OCI-LY7 (cell line): ENCODE measurements at regions not wholly inside any gene's neighbourhood (a gene's known extent, or its start where the extent isn't known, plus 50 kb on each side); places are given as distances from the start of the nearest gene placed in this dataset.

Source experiments
- EZH2phosphoT487 ChIP-seq: fragments of 200-600 bp; sonication (generic); IDR thresholded peaks from 2 replicates; pipeline ENCODE4 v1.6.1; 2018; ENCODE audit warnings: low read depth, borderline replicate concordance, mild to moderate bottlenecking, mixed run types, antibody characterized with exemption, low read length, moderate library complexity, mixed read lengths
- TF ChIP-seq, protein P1 (sequence below): fragments of 200-600 bp; sonication (generic); conservative IDR thresholded peaks from 2 replicates; pipeline ENCODE4 v1.5.1; 2014; ENCODE audit warnings: mild to moderate bottlenecking, antibody characterized with exemption, low read length, moderate library complexity, mixed read lengths

GRCh38 chr10:21084700-21085099 lies 187.6 kb upstream of the NEBL start:
- TF ChIP-seq, protein P1, sequence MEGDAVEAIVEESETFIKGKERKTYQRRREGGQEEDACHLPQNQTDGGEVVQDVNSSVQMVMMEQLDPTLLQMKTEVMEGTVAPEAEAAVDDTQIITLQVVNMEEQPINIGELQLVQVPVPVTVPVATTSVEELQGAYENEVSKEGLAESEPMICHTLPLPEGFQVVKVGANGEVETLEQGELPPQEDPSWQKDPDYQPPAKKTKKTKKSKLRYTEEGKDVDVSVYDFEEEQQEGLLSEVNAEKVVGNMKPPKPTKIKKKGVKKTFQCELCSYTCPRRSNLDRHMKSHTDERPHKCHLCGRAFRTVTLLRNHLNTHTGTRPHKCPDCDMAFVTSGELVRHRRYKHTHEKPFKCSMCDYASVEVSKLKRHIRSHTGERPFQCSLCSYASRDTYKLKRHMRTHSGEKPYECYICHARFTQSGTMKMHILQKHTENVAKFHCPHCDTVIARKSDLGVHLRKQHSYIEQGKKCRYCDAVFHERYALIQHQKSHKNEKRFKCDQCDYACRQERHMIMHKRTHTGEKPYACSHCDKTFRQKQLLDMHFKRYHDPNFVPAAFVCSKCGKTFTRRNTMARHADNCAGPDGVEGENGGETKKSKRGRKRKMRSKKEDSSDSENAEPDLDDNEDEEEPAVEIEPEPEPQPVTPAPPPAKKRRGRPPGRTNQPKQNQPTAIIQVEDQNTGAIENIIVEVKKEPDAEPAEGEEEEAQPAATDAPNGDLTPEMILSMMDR = no peak
- no peak for TF ChIP-seq EZH2phosphoT487
